BJ (cell line): ENCODE measurements at regions not wholly inside any gene's neighbourhood (a gene's known extent, or its start where the extent isn't known, plus 50 kb on each side); places are given as distances from the start of the nearest gene placed in this dataset.

Experiments
- CTCF ChIA-PET: fragments of 350-600 bp; formaldehyde crosslinking; extraction: SDS; loops from one replicate; lab custom pipeline; 2021; ENCODE audit warnings: antibody characterized with exemption, inconsistent platforms; lab: Yijun Ruan, JAX
- POLR2A ChIA-PET: fragments of 300-600 bp; sonication (Branson Sonifier 250); formaldehyde crosslinking; extraction: SDS; loops from one replicate; lab custom pipeline; 2021; ENCODE audit warnings: antibody characterized with exemption; lab: Charles Lee
- DNase-seq: peaks from one replicate; pipeline ENCODE4 v3.0.0-alpha.2; 2011; ENCODE audit warnings: low read depth
- H3K27me3 ChIP-seq: 2 replicates; pipeline ENCODE4 v1.6.0; 2011; ENCODE audit warnings: low read length; ENCODE audit not compliant: control insufficient read depth, insufficient read depth
- H3K36me3 ChIP-seq: 2 replicates; pipeline ENCODE4 v1.5.1; 2011; ENCODE audit warnings: low read length; ENCODE audit not compliant: control insufficient read depth, insufficient read depth
- H3K4me3 ChIP-seq: 2 replicates; pipeline ENCODE4 v1.5.1; 2011; ENCODE audit warnings: low read depth, mild to moderate bottlenecking, control low read depth, low read length
- TF ChIP-seq, protein P1 (sequence below): IDR thresholded peaks from 2 replicates; pipeline ENCODE4 v1.5.1; 2011; ENCODE audit warnings: low read depth, mild to moderate bottlenecking, control low read depth, inconsistent platforms, low read length, moderate library complexity; ENCODE audit not compliant: insufficient read depth

- POLR2A ChIA-PET = no interaction called here
- Histone ChIP-seq H3K4me3 (no peak overlapping the region), H3K36me3 (no peaks in the 10 kb centered on the region), H3K27me3 (no peaks in the 10 kb centered on the region)
- TF ChIP-seq, protein P1, sequence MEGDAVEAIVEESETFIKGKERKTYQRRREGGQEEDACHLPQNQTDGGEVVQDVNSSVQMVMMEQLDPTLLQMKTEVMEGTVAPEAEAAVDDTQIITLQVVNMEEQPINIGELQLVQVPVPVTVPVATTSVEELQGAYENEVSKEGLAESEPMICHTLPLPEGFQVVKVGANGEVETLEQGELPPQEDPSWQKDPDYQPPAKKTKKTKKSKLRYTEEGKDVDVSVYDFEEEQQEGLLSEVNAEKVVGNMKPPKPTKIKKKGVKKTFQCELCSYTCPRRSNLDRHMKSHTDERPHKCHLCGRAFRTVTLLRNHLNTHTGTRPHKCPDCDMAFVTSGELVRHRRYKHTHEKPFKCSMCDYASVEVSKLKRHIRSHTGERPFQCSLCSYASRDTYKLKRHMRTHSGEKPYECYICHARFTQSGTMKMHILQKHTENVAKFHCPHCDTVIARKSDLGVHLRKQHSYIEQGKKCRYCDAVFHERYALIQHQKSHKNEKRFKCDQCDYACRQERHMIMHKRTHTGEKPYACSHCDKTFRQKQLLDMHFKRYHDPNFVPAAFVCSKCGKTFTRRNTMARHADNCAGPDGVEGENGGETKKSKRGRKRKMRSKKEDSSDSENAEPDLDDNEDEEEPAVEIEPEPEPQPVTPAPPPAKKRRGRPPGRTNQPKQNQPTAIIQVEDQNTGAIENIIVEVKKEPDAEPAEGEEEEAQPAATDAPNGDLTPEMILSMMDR = no peak
- DNase-seq = peak; percentile 43
- CTCF ChIA-PET = interaction anchor here (0.6 to 1.9 kb wide), 8 partner anchors 61 to 307 kb away, joined by 3 to 8 read pairs (median 3); no protein-coding TSS in a partner anchor
Measured at GRCh38 chr9:86794391-86795046, 152.8 kb downstream of the GAS1 start.

GRCh38 chr9:86792136-86792535 is 155.2 kb downstream of the GAS1 start:
- ChIA-PET CTCF (interaction anchor here (0.6 to 2.1 kb wide), 3 partner anchors 211 to 358 kb away, joined by 3 to 5 read pairs (median 3); no protein-coding TSS in a partner anchor), POLR2A (no interaction called here)
- Histone ChIP-seq H3K27me3 (no peaks in the 10 kb centered on the region), H3K36me3 (no peaks in the 10 kb centered on the region), H3K4me3 (no peak overlapping the region)
- DNase-seq = no peak
- TF ChIP-seq, protein P1 = no peak

GRCh38 chr9:86790805-86791204 is 156.5 kb downstream of the GAS1 start:
- Histone ChIP-seq H3K36me3 (no peaks in the 10 kb centered on the region), H3K4me3 (no peak overlapping the region), H3K27me3 (no peaks in the 10 kb centered on the region)
- no peak for DNase-seq
- TF ChIP-seq, protein P1 = no peak
- ChIA-PET POLR2A (no interaction called here), CTCF (interaction anchor here (1.6 to 2.1 kb wide), 2 partner anchors 303 to 357 kb away, joined by 3 to 5 read pairs; no protein-coding TSS in a partner anchor)

DNA sequence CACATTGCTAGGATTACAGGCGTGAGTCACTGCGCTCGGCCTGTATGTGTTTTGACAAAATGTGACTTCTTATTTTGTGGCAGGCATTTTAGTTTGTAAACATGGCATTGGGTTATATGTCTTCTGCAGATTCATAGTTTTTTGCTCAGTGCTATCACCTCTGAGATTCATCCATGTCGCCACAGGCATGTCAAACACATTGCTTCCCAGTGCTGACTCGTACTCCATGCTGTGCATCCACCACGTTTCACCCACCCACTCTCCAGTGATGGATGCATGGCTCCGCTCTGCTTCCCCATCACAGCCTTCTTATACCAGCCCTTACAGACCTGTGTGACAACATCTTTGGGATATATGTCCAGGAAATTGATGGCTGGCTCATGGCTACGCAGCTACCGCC is 158.8 kb downstream of the GAS1 start:
- TF ChIP-seq, protein P1 = no peak
- no peaks in the 10 kb centered on the region for H3K27me3 ChIP-seq
- H3K36me3 ChIP-seq = no peaks in the 10 kb centered on the region
- no peak overlapping the region for H3K4me3 ChIP-seq
- DNase-seq = no peak
- ChIA-PET CTCF (no interaction called here), POLR2A (no interaction called here)

DNA sequence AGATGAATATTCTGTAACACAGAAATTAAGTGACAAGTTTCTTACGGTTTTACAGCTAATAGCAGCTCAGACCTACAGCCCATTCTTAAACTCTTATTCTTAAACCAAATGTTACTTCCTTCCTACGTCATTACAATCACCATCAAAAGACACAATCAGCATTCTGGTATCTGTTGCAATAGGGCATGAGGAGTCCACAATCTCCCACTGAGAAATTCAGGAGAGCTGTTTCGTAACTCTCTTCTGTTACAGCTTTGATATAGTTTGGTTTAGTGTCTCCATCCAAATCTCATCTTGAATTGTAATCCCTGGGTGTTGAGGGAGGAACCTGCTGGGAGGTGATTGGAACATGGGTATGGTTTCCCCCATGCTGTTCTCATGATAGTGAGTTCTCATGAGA is 163.4 kb downstream of the GAS1 start:
- peak; percentile 49 for DNase-seq
- ChIA-PET CTCF (interaction anchor here (0.7 kb wide), 1 partner anchor 11 kb away, joined by 3 read pairs; no protein-coding TSS in a partner anchor), POLR2A (interaction anchor here (0.6 kb wide), 1 partner anchor 83 kb away, joined by 4 read pairs; no protein-coding TSS in a partner anchor)
- no peaks in the 10 kb centered on the region for H3K36me3 ChIP-seq
- H3K4me3 ChIP-seq = no peak overlapping the region
- H3K27me3 ChIP-seq = no peaks in the 10 kb centered on the region
- TF ChIP-seq, protein P1 = no peak
